ENCODE measurements at regions not wholly inside any gene's neighbourhood (a gene's known extent, or its start where the extent isn't known, plus 50 kb on each side); places are given as distances from the start of the nearest gene placed in this dataset.
"Not testable (repeated sequence)": the region's sequence is repeated elsewhere in the genome, so short reads cannot be mapped to it uniquely, and the experiment has no call there.

DNA sequence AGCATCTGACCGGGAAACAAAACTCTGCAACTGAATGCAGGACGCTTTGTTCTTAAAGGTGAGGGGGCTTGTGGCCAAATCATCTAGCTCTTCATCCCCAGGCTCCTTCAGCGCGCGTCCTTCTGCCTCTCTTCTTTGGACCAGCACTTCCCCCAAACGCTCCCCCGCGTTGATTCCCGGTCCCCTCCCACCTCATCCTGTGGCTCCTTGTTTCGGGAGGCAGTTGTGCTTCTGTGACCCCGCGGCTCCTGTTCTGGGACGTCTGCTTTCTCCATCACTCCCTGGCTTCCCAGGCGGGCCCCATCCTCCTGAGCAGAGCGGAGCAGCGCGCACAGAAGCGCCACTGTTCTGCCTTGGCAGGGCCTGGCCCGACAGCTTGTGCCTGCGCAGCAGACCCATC, 109.7 kb upstream of the ZNG1E start:
- H3K9me3 Mint-ChIP-seq = peaks cover 5 to 12% (median 8%) of the 10 kb centered on the region in 6 donors
- H3K36me3 Mint-ChIP-seq; H3K4me3 Mint-ChIP-seq; H3K27ac Mint-ChIP-seq; DNase-seq; H3K4me1 Mint-ChIP-seq; H3K27me3 Mint-ChIP-seq (ENCODE audit: low read depth in 3 of 3): not testable (repeated sequence)

DNA sequence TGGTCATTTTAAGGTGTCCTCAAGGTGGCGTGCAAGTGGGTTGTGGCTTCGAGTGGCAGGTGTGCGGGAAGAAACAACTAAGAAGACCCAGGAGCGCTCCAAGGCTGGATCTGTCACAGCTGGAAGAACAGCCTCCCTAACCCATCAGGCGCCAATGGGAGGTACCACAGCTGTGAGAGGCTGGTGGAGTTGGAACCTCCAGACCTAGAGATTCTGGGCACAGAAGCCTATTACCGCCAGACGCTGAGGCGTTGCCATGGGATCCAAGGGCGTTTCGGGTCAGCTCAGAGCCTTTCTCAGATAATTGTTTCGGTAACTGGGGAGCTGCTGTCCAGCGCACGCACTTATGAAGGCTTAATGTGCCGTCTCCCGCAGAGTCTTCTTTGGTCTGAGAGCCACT, 156.7 kb upstream of the ZNG1E start:
- H3K36me3 Mint-ChIP-seq; DNase-seq; H3K9me3 Mint-ChIP-seq; H3K4me1 Mint-ChIP-seq; H3K27me3 Mint-ChIP-seq (ENCODE audit: low read depth in 3 of 3); H3K4me3 Mint-ChIP-seq; H3K27ac Mint-ChIP-seq: not testable (repeated sequence)

DNA sequence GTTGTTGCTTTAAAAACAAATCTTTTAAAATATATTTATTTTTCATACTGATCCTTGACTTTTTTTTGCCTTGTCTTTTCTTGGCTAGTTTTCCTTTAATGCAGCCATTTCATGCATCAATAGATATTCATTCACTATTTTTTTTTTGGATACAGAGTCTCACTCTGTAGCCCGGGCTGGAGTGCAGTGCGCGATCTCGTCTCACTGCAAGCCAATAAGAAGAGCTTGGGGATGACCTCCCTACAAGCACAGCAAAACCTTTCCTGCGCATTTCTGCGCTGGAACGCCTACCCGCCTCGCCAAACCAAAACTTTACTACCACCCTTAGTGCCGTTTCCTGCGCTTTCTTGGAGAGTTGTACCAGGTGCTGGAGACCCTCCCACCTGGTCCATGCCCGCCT, 161.3 kb upstream of the ZNG1E start:
- H3K27ac Mint-ChIP-seq; H3K9me3 Mint-ChIP-seq; DNase-seq; H3K36me3 Mint-ChIP-seq; H3K4me1 Mint-ChIP-seq; H3K27me3 Mint-ChIP-seq (ENCODE audit: low read depth in 3 of 3): not testable (repeated sequence)
- peak overlapping the region in 1 of 5 donors; percentile 12 for H3K4me3 Mint-ChIP-seq

DNA sequence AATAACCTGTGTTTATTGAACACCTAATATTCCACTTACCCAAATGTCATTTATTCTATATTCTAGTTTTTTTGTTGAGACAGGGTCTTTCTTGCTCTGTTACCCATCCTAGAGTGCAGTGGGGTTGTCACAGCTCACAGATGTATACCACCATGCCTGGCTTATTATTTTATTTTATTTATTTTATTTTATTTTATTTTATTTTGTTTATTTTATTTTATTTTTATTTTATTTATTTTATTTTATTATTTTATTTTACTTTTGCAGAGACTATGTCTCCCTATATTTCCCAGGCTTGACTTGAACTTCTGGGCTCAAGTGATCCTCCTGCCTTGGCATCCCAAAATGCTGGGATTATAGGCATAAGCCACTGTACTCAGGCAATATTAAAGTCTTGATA, 167.8 kb upstream of the ZNG1E start:
- not testable (repeated sequence) for H3K4me1 Mint-ChIP-seq; H3K36me3 Mint-ChIP-seq; DNase-seq; H3K27ac Mint-ChIP-seq; H3K27me3 Mint-ChIP-seq (ENCODE audit: low read depth in 3 of 3); H3K4me3 Mint-ChIP-seq
- H3K9me3 Mint-ChIP-seq = peaks cover under 1 to 12% (median 11%) of the 10 kb centered on the region in 6 donors

DNA sequence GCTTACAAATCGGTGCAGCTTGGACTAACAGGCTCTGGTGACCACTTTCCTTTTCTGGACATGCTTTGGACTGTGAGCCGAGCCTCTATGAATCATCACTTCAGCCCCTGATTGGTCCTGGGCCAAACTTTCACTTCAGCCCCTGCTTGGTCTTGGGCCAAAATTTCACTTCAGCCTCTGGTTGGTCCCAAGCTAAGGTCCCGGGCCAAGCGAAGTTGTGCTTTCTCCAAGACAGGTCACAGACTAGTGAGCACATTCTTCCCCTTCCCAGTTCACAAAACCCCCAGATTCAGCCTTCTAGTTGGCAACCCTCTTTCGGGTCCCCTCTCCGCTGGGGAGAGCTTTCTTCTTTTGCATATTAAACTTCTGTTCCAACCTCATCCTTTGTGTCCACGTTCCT, 171.0 kb upstream of the ZNG1E start:
- peaks cover 2 to 11% (median 6%) of the 10 kb centered on the region in 6 donors for H3K9me3 Mint-ChIP-seq
- DNase-seq; H3K4me3 Mint-ChIP-seq; H3K27me3 Mint-ChIP-seq (ENCODE audit: low read depth in 3 of 3); H3K4me1 Mint-ChIP-seq; H3K36me3 Mint-ChIP-seq; H3K27ac Mint-ChIP-seq: not testable (repeated sequence)

DNA sequence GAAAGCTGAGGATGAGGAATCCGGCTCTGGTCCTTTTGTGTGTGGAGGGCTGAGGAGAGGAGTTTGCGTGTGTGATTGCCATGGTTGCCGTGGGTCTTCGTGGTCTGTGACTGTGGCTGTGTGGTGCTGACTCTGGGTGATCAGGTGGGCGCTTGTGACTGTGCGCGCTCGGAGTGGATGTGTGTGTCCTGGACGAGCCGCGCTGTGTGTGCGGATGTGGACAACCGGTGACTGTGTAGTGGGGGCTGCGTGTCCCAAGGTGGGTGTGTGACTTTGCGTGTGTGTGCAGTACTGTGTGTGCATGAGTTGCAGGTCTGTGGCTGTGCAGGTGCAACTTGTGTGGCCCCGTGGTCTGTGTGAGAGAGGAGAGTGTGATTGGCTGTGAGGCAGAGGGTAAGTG, 172.0 kb upstream of the ZNG1E start:
- not testable (repeated sequence) for H3K27me3 Mint-ChIP-seq (ENCODE audit: low read depth in 3 of 3); DNase-seq; H3K27ac Mint-ChIP-seq; H3K4me3 Mint-ChIP-seq; H3K4me1 Mint-ChIP-seq; H3K36me3 Mint-ChIP-seq
- H3K9me3 Mint-ChIP-seq = peaks cover 2 to 11% (median 6%) of the 10 kb centered on the region in 6 donors

DNA sequence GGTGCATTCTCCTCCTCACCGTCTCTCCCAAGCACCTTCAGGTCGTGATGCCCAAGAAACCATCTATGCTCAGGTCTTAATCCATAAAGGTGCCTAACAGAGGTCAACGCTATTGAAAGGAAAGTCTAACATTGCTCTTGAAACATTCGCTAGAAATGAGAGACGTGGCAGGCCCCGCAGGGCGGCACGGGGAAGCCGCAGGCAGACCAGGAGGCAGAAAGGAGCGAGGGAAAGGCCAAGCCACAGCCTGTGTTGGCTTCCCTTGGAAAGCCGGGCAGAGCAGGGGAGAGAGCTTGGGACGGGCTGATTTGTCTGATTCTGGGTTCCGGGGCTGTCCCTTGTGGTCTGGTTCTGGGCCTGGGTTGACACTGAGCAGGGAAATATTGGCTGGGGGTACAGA, 192.8 kb upstream of the ZNG1E start:
- not testable (repeated sequence) for H3K4me3 Mint-ChIP-seq; H3K4me1 Mint-ChIP-seq; H3K27me3 Mint-ChIP-seq (ENCODE audit: low read depth in 3 of 3); H3K36me3 Mint-ChIP-seq; DNase-seq
- Mint-ChIP-seq H3K27ac (peak overlapping the region in 1 of 6 donors; percentile 24), H3K9me3 (peaks cover 6 to 14% (median 9%) of the 10 kb centered on the region in 6 donors)

DNA sequence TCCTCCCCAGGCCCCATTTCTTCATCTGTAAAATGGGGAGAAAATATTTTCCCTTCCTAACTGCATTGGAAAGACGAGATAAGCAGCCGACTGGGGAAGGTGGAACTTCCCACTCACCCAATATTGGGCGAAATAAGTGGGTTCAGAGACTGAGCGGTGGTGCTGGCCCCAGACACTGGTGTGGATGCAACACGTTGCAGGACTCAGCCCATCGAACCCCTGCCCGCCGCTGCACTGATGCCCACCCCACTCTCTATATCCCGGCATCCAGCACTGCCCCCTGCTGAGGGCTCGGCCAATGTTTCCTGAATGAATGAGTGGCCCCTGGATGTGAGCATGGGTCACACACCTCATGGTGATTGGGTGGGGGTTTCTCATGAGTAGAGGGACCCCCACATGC, 194.4 kb upstream of the ZNG1E start:
- not testable (repeated sequence) for H3K27ac Mint-ChIP-seq, H3K4me1 Mint-ChIP-seq, H3K4me3 Mint-ChIP-seq

DNA sequence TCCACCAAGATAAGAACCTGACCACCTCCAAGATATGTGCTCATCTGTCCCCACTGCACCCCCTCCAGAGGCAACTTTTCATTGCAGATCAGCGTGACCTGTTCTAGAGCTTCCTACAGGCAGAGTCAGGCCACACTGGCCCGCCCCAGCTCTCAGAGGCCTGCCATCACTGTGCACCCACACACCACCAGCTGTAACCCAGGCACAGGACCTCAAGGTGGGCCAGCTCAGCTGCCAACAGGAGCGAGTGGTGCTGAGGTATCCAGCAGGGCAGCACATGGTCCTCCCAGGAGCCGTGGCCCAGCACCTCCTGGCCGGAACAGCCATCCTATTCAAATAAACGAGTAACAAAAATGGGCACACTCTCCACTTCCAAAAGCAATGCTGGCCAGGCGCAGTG, 189.9 kb upstream of the FOXD4L5 start:
- not testable (repeated sequence) for H3K4me1 Mint-ChIP-seq; H3K36me3 Mint-ChIP-seq; H3K27ac Mint-ChIP-seq; H3K4me3 Mint-ChIP-seq; H3K27me3 Mint-ChIP-seq (ENCODE audit: low read depth in 3 of 3); DNase-seq
- H3K9me3 Mint-ChIP-seq = peaks cover 0 to 24% (median 9%) of the 10 kb centered on the region in 6 donors

More for the DNA sequence above, 194.4 kb upstream of the ZNG1E start:
- not testable (repeated sequence) for DNase-seq; H3K36me3 Mint-ChIP-seq; H3K27me3 Mint-ChIP-seq (ENCODE audit: low read depth in 3 of 3)
- peaks cover 6 to 12% (median 8%) of the 10 kb centered on the region in 6 donors for H3K9me3 Mint-ChIP-seq

DNA sequence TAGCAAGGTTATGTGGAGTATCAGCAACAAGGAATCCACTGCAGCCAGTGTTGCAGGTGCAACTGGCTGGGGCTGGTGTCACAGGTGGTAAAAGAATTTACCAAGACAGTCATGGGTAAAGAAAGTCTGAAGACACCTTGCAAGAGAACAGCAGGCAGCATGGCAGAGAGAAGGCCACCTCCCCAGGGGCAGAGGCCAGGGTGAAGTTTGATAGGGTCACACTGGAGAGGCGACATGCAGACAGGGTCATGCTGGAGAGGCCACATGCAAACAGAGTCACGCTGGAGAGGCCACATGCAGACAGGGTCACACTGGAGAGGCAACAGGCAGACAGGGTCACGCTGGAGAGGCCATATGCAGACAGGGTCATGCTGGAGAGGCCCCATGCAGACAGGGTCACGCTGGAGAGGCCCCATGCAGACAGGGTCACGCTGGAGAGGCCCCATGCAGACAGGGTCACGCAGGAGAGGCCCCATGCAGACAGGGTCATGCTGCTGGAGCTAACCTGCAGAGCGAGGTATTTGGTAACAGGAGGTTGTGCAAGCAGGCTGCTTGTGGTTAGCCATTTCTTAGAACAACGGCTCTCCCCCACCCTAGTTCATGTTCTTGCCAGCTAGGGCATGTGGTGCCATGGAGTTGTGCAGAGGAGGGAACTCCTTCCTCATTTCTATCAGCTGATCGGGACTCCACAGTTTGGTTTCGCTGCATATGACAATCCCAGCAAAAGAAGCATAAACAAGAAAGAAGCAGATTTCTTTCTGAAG, 188.2 kb upstream of the FOXD4L5 start:
- peak overlapping the region in 2 of 5 donors; percentile 12 to 47 for H3K4me3 Mint-ChIP-seq
- not testable (repeated sequence) for DNase-seq; H3K27me3 Mint-ChIP-seq (ENCODE audit: low read depth in 3 of 3); H3K36me3 Mint-ChIP-seq; H3K4me1 Mint-ChIP-seq; H3K27ac Mint-ChIP-seq
- peaks cover 6 to 32% (median 17%) of the 10 kb centered on the region in 6 donors for H3K9me3 Mint-ChIP-seq

DNA sequence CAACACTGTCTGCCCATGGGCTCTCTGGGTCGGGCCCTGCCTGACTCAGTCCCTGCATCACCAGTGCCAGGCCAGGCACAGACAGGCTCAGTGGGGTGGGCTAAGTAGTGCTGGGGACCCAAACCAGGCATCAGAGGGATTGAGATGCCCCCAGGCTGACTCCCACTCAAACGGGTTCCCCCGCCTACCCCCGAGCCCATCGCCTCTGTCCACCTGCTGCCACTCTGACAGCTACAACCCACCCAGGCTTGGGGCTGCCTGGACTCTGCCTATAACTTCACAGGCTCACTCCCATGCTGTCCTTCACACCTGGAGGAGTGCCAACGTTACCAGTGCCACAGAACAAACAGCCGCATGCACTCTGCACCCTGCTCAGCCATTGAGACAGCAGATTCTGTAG, 186.1 kb upstream of the FOXD4L5 start:
- not testable (repeated sequence) for H3K36me3 Mint-ChIP-seq; H3K4me1 Mint-ChIP-seq; H3K27ac Mint-ChIP-seq; H3K27me3 Mint-ChIP-seq (ENCODE audit: low read depth in 3 of 3); H3K4me3 Mint-ChIP-seq; DNase-seq
- peaks cover 6 to 32% (median 17%) of the 10 kb centered on the region in 6 donors for H3K9me3 Mint-ChIP-seq

DNA sequence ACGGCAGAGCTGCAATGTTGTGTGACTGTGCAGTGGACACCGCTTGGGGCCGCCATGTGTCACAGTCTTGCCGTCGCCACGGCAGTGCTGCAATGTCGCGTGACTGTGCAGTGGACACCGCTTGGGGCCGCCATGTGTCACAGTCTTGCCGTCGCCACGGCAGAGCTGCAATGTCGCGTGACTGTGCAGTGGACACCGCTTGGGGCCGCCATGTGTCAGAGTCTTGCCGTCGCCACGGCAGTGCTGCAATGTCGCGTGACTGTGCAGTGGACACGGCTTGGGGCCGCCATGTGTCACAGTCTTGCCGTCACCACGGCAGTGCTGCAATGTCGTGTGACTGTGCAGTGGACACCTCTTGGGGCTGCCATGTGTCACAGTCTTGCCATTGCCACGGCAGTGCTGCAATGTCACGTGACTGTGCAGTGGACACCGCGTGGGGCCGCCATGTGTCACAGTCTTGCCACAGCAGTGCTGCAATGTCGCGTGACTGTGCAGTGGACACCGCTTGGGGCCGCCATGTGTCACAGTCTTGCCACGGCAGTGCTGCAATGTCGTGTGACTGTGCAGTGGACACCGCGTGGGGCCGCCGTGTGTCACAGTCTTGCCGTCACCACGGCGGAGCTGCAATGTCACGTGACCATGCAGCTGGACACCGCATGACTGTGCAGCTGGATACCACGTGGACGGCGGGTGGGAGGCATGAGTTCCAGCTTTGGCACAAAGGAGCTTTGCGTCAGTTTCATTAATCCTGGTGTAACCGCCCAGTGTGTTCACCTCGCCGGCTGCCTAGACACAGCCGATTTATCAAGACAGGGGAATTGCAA, 182.1 kb upstream of the FOXD4L5 start:
- H3K27me3 Mint-ChIP-seq (ENCODE audit: low read depth in 3 of 3); H3K27ac Mint-ChIP-seq; DNase-seq; H3K4me3 Mint-ChIP-seq: not testable (repeated sequence)
- Mint-ChIP-seq H3K36me3 (peaks cover 0 to 15% (median 6%) of the 10 kb centered on the region in 3 donors), H3K4me1 (peaks cover 0 to 11% of the 10 kb centered on the region in 2 donors), H3K9me3 (peaks cover 15 to 55% (median 47%) of the 10 kb centered on the region in 6 donors)

DNA sequence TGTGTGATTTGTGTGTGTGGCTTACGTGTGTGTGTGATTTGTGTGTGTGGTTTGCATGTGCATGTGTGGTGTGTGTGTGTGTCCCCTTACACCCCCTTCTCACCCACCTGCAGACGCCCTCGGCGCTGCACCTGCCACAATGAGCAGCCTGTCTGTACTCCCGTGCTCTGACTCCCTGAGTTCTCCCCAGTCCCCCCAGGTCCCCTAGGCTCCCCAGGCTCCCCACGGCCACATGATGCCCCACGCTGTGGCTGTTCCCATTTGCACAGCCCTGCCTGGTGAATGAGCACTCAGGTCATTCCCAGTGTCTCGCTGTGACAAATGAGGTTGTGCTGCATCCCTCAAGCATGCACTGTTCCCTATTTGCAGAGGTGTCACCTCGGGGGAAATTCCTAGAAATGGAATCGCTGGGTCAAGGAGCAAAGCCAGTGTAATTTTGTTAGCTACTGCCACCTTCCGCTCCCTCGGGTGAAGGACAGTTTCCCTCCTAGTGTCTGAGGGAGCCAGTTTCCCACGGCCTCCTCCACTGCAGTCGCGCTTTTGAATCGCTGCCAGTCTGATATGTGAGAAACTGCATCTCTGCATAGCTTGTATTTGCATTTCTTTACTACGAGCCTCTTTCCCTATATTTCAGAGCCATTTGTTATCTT, 180.4 kb upstream of the FOXD4L5 start:
- H3K27me3 Mint-ChIP-seq (ENCODE audit: low read depth in 3 of 3); H3K4me3 Mint-ChIP-seq; DNase-seq; H3K27ac Mint-ChIP-seq: not testable (repeated sequence)
- Mint-ChIP-seq H3K9me3 (peaks cover 12 to 60% (median 48%) of the 10 kb centered on the region in 6 donors), H3K36me3 (peaks cover 0 to 15% (median 6%) of the 10 kb centered on the region in 3 donors), H3K4me1 (peaks cover 0 to 11% of the 10 kb centered on the region in 2 donors)

DNA sequence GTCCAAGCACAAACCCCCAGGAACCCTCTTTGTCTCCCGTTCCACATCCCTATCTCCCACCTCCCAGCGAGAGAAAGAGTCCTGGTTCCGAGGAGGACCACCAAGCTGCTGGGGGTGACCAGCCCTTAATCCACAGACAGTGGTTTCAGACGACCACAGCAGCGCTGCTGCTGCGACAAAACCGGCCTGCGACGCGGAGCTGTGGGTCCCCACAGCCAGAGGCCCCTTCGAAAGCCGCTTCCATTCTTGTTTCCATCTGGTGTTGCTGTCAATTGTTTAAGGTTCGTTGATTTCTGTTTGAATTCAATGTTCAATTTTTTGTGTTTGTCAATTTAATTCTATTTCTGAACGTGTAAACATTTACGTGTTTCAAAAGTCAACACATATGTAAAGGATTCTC, 177.5 kb upstream of the FOXD4L5 start:
- not testable (repeated sequence) for H3K4me3 Mint-ChIP-seq, H3K27ac Mint-ChIP-seq

More for the DNA sequence above, 177.5 kb upstream of the FOXD4L5 start:
- peaks cover 0 to 11% of the 10 kb centered on the region in 2 donors for H3K4me1 Mint-ChIP-seq
- H3K27me3 Mint-ChIP-seq (ENCODE audit: low read depth in 3 of 3); DNase-seq: not testable (repeated sequence)
- peaks cover 0 to 15% (median 6%) of the 10 kb centered on the region in 3 donors for H3K36me3 Mint-ChIP-seq
- peaks cover 16 to 57% (median 48%) of the 10 kb centered on the region in 6 donors for H3K9me3 Mint-ChIP-seq

Measured in immature natural killer cell (primary cell).